LoVo (cell line): ENCODE measurements at regions not wholly inside any gene's neighbourhood (a gene's known extent, or its start where the extent isn't known, plus 50 kb on each side); places are given as distances from the start of the nearest gene placed in this dataset.
A peak's percentile ranks its signal among the peaks of the same experiment; 100 is the strongest.
"Not testable (repeated sequence)": the region's sequence is repeated elsewhere in the genome, so short reads cannot be mapped to it uniquely, and the experiment has no call there.

Source experiments
- DNase-seq: peaks from one replicate; pipeline ENCODE4 v3.0.0-alpha.2; 2016; ENCODE audit warnings: low spot score

DNA sequence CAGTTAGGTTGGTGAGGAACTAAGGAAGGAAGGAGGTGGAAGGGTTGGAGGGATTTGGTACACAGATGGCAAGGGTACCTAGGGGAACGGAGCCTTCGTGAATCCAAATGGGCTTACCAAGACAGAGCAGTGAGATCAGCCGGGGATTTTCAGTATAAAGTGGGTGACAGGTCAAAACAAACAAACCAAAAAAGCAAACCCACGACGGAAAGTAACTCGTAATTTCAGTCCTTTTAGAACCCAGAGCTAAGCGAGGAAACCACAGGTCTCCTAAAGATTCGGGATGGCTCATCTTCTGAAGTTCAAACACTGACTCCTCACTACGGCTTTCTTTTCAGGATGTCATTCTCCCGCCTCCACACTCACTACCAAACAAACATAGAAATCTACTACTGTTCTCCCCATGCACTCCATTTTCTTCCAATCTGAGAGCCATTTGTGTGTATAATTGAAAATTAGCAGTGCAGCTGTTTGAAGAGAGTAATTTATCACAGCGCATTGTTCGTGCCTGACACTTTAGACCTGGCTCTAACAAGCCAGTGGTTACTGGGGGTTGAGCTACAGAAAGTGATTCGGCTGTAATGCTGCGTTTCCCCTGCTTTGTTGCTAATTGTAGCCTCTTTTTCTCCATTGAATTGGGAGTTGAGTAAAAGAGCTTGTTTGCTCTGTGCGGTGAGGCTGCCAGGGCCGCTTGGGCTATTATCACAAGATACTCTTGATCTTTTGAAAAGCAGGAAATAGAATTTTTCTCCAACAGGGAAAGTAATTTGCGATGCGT is 64.7 kb upstream of the CCDC39 start:
- DNase-seq, result no peak

DNA sequence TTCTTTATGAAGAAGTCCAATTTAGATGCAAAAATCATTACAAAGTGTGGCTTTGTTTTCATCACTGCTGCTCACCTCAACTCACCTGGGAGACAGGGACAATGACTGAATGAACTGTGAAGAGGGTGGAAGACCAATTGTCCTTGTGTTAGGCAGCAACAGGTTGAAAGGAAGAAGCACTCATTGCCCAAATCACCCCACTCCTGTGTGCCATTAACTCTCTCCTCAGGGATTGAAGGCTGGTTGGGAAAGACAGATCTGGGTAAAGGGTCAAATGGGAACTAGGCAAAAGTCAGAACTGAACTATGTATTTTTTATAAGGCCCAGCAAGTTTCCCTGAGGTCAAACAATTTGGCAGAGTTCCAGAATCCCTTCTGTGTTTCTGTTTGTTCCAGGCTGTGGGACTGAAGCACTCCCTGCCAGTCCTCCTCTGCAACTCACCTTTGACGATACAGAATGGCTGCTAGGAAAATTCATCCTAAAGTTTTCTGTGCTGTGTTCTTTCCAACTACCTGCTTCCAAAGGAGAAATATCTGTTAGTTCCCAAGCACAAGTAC is 68.6 kb upstream of the CCDC39 start:
- DNase-seq, result no peak

DNA sequence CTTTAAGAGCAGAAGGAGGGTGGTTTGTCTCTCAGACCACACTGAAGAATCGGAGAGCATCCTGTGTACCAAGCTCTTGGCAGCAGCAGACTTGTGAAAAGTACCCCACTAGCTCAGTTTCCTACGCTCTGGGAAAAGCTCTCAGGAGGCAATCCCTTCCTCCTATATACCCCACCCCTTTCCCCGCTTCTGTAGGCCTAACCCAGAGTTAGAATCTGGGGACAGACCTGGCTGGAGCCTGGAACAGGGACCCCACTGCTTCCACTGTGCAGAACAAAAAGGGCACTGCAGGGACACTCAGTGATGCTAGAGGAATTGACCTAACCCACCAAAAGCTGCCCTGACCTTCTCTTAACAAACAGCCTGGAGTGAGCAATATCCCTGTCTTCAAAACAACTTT is 70.0 kb upstream of the CCDC39 start:
- DNase-seq, result no peak

DNA sequence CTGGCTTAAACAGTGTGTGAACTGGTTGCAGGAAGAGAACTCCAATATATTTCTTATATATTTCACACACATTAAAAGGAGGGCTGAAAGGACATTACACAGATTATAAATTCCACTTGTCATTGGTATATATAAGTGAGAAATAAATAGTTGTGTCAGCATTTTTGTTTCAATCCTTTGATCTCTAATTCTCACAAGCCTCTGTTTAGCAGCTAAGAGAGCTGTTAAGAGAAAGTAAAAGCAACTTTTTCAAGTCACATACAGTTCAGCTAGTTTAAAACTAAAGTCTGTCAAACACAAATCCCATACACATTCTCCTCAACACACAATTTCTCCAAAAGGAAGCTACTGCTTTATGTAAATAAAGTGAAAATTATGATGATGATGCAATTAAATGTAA is 70.5 kb upstream of the CCDC39 start:
- no peak for DNase-seq

DNA sequence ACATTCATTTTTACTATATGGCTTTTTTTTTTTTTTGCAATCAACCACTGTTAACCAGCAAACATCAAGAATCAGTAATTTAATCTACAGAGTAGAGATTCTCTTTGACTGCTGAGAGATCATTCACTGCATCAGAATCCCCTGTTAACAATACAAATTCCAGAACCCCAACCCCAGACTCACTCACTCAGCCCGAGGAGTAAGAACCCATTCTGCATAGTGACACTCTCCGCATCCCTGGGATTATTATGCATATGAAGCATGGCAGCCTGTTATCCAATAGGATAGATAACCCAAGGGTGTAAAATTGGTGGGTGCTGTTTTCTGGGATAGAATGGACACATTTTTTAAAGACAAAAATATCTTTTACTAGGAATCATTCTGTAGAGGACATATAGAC is 76.3 kb upstream of the CCDC39 start:
- DNase-seq, result no peak

DNA sequence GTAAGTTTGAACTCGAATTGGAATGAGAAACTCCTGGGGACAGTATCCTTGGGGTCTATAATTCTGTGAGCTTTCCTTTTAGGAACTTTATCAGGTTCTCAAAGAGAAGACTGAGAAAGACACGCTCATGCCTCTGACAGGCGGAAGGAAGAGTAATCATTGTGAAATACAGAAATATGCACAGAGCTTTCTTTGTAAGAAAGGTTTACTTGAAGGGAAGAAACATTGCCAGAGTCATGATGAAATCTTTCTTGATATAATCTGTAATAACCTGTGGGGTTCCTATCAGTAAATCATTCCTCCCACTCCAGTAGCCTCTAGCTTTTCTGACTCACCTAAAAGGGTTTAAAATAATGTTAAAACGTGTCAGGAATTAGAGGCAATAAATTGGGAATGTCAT is 83.6 kb upstream of the CCDC39 start:
- DNase-seq, result no peak

DNA sequence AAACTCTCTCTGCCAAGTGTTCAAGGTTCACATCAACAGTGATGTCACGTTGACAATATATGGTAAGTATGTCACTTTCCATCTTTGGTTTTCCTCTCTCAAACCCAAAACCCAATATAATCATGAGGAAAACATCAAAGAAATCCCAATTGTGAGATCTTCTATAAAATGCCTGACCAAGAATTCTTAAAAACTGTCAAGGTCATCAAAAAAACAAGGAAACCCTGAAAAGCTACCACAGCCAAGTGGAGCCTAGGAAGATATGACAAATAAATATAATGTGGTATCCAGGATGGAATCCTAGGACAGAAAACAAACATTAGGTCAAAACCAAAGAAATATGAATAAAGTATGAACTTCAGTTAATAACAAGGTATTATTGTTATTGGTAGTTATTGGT is 85.2 kb upstream of the CCDC39 start:
- no peak for DNase-seq

DNA sequence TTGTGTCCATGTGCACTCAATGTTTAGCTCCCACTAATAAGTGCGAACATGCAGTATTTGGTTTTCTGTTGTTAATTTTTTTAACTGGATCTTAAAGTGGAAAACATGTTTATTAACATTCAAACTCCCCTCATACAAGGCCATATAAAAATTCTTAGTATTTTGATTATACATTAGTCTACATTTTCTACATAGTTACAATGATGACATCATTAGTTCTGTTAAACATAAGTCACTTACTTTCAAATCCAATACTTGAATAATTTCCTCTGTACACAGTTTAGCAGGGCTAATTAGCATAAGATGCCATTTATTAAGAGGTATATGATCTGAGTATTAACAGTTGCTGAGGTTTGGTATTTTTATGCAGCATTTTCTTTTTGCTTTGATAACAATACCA is 91.3 kb upstream of the CCDC39 start:
- DNase-seq, result no peak

DNA sequence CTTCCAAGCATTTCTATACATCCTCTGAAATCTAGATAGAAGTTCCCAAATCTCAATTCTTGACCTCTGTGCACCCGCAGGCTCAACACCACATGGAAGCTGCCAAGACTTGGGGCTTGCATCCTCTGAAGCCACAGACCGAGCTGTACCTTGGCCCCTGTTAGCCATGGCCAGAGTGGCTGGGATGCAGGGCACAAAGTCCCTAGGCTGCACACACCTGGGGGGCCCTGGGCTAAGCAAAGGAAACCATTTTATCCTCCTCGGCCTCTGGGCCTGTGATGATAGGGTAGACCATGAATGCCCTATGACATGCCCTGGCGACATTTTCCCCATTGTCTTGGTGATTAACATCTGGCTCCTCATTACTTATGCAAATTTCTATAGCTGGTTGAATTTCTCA is 97.1 kb upstream of the CCDC39 start:
- no peak for DNase-seq

DNA sequence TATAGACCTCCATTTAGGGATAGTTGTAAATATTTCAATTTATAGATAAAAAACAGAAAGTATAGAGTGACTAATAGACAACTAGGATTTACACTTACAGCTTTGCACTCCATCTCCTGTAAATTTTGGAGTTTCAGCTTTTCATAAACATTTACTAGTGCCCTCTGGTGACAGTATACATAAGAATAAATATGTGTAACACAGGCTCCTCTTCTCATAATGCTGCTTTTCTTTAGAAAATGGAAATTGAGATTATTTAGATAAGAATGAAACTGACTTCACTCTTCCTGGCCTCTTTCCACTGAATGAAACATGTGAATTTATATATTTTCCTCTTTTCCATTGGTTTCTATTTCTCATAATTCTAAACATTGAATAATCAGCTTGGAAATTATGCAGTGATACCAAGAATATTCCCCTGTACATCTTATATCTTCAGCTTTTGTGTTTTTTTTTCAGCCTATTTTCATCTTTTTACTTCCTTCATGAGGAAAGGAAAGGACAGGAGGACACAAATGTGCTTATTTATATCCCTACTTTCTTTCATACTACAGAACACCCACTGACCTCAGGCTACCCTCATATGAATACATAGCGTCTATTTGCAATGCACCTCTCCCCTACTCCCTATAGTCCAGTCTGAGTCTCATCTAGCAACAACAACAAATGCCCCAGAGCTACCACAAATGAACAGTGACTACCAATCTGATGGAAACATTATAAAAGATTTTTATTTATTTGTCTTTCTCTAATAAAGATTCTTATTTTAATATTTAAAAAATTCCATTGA is 103.1 kb upstream of the CCDC39 start:
- DNase-seq, result no peak

DNA sequence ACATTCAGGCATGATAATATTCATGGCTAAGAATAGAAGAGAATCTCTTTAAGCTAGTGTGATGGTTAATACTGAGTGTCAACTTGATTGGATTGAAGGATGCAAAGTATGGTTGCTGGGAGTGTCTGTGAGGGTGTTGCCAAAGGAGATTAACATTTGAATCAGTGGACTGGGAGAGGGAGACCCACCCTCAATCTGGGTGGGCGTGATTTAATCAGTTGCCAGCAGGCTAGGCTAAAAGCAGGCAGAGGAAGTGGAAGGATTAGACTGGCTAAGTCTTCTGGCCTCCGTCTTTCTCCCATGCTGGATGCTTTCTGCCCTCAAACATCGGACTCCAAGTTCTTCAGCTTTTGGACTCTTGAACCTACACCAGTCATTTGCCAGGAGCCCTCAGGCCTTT is 106.9 kb upstream of the CCDC39 start:
- DNase-seq, result not testable (repeated sequence)

DNA sequence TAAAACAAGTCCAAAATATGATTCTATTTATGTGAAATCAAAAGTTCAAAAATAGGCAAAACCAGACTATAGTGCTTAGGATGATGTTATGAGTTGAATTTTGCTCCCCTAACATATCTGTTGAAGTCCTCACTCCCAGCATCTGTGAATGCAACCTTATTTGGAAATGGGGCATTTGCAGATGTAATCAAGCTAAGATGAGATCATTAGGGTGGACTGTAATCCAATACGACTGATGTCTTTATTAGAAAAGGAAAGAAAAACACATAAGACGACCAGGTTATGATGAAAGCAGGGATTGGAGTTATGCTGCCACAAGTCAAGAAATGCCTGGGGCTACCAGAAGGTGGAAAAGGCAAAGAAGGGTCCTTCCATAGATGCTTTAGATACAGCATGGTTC is 110.5 kb upstream of the CCDC39 start:
- no peak for DNase-seq

DNA sequence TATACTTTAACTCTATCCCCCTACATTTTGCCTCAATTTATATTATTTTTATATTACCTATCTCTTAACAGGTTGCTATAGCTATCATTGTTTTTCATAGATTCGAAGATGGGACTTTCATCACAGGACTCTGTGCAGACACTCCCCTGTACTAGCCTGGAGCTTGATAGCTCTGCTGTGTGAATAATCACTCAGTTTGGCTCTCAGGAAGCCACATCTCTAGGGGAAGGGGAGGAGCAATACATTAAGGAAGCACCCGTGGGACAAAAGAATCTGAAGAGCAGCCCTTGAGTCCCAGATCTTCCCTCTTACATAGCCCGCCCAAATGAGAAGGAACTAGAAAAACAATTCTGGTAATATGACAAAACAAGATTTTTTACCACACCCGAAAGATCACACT is 114.3 kb upstream of the FXR1 start:
- no peak for DNase-seq

DNA sequence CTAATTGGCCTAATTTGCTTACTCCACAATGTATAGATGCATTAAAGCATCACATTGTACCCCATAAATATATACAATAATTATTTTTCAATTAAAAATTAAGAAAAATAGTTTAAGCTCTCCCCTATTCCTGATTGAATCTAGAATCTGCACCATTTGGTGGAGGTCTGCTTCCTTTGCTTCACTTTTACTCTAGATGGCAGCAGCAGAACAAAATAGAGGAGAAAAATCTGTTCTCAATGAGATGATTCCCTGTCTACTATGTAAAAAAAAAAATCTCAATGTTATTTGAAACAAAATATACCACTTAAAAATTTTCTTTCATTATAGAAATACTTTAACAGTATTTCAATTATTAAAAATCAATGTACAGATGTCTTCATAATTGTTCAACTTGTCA is 109.6 kb upstream of the FXR1 start:
- DNase-seq, result peak; percentile 16

DNA sequence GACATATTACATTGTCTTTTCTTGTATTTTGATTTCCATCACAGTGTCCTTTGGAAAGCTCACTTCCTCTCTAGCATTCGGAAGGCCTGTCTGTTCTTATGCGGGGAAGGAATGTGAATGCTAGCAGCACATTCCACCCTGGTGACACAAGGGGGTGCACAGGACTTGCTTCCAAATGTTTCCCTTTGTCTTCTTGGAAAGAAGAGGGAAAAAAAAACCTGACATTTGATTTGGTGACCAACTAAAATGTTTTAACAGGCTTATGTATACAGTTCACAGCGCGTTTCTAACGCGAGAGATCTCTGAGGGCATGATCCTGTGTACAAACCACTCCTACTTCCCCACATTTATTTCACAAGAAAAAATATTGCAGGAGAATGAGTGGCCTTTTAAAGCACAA is 107.6 kb upstream of the FXR1 start:
- DNase-seq, result no peak

DNA sequence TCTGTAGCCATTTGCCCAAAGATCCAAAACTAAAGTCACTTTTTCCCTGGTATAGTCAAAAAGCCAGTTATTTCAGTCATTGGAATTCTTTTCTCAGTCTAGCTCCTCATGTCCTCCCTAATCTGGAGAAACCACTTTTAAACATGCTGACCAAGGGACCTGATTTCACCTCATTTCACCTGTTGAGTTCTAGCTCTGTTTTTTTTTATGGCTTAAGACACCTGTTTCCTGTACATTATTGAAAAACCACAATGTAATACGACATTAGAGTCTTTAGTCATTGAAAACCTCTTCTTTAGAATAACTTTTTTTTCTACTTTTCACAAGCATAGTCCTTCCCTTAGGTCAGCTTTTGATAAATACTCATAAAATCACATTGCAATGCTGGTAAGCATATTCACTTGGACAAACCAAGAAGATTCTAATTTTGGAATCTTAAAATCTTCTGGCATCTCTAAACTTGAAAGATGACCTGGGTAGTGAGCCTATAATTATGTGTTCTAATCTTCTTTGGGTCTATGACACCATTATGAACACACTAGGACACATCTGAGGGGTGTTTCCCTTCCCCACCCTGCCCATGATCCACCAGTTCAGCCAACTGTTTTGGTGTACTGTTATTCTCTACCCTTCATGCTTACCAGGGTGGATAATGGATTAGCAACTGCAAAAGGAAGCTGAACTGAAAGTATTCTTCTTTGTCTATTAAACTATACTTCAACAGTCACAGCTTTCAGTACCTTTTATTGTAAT is 103.5 kb upstream of the FXR1 start:
- DNase-seq, result no peak

DNA sequence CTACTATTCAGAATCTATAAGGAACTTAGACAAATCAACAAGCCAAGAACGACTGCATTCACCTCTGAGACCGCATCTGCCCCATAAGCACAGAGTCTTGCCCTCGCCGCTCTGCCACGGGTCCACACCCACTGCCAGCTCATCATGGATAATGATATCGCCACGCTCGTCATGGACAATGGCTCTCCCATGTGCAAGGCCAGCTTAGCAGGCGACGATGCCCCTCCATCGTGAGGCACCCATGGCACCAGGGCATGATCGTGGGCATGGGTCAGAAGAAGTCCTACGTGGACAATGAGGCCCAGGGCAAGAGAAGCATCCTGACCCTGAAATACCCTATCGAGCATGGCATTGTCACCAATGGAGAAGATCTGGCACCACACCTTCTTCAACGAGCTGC is 92.1 kb upstream of the FXR1 start:
- DNase-seq, result no peak

DNA sequence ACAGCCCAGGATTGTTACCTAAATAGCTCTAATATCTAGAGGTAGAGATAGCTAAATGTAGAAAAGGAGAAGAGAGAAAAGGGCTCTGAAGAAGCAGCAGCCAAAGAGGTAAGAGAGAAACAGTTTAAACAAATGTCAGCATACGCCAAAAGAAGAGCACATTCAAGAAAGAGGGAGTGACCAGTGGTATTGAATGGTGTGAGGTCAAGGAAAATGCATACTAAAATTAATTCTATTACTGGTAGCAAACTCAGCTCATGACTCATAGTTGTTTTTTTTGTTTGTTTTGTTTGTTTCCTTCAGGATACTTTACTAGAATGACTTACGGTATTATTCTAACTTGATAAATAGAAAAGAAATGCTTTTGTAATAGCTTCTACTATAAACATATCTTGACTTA is 86.5 kb upstream of the FXR1 start:
- no peak for DNase-seq

DNA sequence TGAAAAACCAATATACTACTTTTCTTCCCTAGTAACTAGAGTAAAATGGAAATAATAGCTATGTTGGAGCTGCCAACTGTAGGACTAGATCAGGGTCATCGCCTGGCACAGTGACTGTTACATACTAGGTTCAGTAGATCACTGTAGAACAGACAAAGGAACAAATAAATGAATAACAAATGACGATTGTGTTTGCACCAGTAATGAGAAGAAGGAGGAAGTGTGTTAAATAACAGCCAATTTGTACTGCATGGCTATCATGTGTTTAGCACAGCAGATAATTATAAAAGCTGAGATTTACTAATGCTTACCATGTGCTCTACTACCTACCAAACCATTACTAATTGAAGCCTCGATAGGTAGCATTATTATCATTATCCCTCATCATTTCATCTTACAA is 85.3 kb upstream of the FXR1 start:
- no peak for DNase-seq

DNA sequence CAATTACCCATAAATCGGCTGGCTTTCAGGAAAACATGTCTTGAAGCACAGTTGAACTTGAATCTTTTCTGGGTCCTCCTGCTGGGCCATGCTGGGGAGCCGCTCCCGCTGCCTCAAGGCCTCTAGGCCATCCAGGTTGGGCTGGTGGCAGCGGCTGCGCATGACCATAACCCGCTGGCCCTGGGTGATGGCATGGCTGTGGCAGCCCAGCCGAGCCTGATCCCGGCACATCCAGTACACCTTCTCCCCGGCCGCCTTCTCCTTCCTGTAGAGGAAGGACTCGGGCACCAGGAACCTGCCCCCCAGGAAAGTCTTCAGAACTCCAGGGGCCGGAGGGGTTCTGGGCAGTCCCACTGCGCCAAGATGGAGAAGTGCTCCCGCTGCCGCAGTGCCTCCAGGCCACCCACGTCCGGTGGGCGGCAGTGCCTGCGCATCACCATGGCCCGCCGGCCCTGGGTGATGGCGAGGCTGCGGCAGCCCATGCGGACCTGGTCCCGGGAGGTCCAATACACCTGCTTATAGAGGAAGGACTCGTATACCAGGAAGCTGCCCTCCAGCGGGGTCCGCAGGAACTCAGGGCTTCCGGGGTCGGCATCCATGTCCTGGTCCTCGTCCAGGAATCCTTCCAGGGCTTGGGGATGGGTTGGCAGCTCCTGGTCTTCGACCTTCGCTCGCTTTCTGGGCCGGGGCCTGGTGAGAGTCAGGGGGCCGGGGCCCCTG is 84.3 kb upstream of the FXR1 start:
- no peak for DNase-seq

DNA sequence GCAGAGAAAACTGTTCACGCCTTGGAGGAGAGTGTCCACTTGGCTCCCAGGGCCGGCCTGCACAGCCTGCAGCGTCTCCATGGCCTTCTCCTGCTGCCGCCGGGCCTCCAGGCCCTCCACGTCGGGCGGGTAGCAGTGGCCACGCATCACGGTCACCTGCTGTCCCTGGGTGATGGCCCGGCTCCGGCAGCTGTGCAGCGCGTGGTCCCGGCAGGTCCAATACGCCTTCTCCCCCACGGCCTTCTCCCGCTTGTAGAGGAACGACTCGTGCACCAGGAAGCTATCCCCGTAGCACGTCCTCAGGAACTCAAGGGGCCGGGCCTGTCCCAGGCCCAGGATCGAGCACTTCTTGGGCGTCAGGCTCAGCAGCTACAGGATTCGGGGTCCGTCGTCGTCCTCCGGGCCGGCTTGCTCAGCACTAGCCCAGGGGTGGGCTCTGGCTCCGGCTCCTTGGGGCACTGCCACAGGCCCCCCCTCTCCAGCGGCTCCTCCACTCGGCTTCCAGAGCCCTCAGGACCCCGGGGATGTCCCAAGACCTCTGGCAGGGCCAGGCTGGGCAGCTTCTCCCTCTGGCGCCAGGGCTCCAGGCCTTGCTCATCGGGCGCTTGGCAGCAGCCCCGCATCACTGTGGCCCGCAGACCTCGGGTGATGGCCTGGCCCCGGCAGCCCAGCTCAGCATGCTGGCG is 83.6 kb upstream of the FXR1 start:
- no peak for DNase-seq
